Activated T-cell treated with anti-CD3 and anti-CD28 coated beads, Interleukin-2, amount 50 U/mL, for 24 hours (primary cell): ENCODE measurements at regions not wholly inside any gene's neighbourhood (a gene's known extent, or its start where the extent isn't known, plus 50 kb on each side); places are given as distances from the start of the nearest gene placed in this dataset.
"Not testable (repeated sequence)": the region's sequence is repeated elsewhere in the genome, so short reads cannot be mapped to it uniquely, and the experiment has no call there.

Experiments used
- DNase-seq: peaks from one replicate; pipeline ENCODE4 v3.0.0-alpha.2; 2020
- H3K27ac Mint-ChIP-seq: 2 replicates; pipeline ENCODE4 v1.8.0; 2020; ENCODE audit warnings: mild to moderate bottlenecking, mixed read lengths
- H3K27me3 Mint-ChIP-seq: 2 replicates; pipeline ENCODE4 v1.8.0; 2020; ENCODE audit warnings: mixed read lengths
- H3K36me3 Mint-ChIP-seq: 2 replicates; pipeline ENCODE4 v1.8.0; 2020; ENCODE audit warnings: low read depth, mixed read lengths
- H3K4me1 Mint-ChIP-seq: 2 replicates; pipeline ENCODE4 v1.8.0; 2020; ENCODE audit warnings: low read depth, mixed read lengths
- H3K4me3 Mint-ChIP-seq: 2 replicates; pipeline ENCODE4 v1.8.0; 2020; ENCODE audit warnings: mild to moderate bottlenecking, moderate library complexity, mixed read lengths
- H3K9me3 Mint-ChIP-seq: 2 replicates; pipeline ENCODE4 v1.8.0; 2020; ENCODE audit warnings: mixed read lengths

DNA sequence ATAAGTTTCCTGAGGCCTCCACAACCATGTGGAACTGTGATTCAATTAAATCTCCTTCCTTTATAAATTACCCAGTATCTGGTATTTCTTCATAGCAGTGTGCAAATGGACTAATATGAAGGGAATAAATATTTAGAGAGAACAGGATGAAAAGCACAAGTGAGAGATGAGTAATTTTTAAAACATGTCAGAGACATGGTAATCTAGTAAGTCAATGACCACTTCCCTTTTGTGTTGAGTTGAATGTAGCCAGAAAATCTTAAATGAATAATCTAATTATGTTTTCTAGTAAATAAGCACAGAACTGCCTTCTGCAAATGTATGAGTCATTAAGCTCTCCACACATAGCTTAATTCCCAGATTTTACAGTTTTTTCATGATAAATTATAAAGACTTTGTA is 524.1 kb upstream of the SLITRK5 start:
- no peaks in the 10 kb centered on the region for H3K4me1 Mint-ChIP-seq
- no peak for DNase-seq
- no peaks in the 10 kb centered on the region for H3K27me3 Mint-ChIP-seq
- H3K4me3 Mint-ChIP-seq, result no peak overlapping the region
- peaks cover 4% of the 10 kb centered on the region for H3K9me3 Mint-ChIP-seq
- H3K27ac Mint-ChIP-seq, result no peak overlapping the region
- H3K36me3 Mint-ChIP-seq, result no peaks in the 10 kb centered on the region

DNA sequence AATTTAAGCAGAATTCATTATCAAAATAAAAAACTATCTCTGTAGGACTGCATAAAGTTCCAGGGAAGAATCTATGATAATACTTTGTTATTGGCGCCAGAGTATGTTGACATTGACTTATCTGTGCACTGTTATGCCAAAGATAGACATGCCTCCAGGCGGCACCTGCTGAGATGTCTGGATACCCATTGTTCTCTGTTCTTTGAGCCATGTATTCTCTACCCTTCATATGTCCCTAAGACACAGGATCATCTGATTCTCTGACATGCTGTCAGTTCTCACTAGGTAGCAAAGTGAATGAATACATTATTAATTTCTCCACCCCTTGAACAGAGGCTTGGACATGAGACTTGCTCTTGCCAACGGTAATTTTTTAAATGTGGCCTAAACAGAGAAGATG is 517.8 kb upstream of the SLITRK5 start:
- Mint-ChIP-seq H3K4me1 (no peaks in the 10 kb centered on the region), H3K27me3 (no peaks in the 10 kb centered on the region), H3K36me3 (no peaks in the 10 kb centered on the region), H3K9me3 (no peaks in the 10 kb centered on the region), H3K27ac (no peak overlapping the region), H3K4me3 (no peak overlapping the region)
- DNase-seq, result no peak

DNA sequence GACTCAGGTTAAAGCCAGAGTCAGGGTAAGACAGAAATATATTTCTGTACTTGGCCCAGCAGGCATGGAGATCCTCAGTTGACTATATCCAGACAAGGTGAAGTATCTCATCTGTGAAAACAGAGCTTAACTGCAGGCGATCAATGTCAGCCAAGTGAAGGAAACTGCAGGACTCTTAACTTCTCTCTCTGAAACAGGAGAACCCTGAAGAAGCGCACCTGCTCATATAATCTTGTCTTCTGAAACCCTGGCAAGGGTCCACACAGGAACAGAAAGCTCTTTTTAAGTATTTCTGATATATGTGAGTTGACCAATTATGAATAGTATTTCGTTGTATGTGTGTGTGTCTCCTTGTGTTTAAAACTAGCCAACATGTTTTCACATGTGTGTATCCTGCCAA is 504.8 kb upstream of the SLITRK5 start:
- H3K9me3 Mint-ChIP-seq, result peaks cover 12% of the 10 kb centered on the region
- no peak overlapping the region for H3K4me3 Mint-ChIP-seq
- H3K36me3 Mint-ChIP-seq, result no peaks in the 10 kb centered on the region
- no peaks in the 10 kb centered on the region for H3K4me1 Mint-ChIP-seq
- no peak for DNase-seq
- no peak overlapping the region for H3K27ac Mint-ChIP-seq
- no peaks in the 10 kb centered on the region for H3K27me3 Mint-ChIP-seq

DNA sequence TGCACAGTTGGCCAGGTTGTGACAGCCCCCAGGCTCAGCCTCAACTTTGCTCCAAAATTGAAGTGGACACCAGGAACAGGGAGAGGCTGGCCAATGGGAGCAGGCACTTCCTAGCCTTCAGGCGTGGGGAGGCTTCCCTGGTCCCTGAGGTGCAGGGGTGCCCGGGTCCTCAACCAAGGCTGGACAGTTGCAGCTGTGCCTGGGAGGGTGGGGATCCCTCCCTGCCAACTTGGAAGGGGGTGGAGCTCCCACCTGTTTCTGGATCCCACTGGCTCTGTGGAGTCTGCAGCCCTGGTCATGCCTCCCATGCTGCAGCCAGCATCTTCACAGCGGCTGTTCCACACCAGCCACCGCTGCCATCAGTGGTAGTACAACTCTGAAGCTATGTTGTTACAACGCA is 502.8 kb upstream of the SLITRK5 start:
- Mint-ChIP-seq H3K9me3 (peaks cover 10% of the 10 kb centered on the region), H3K36me3 (no peaks in the 10 kb centered on the region), H3K27me3 (no peaks in the 10 kb centered on the region), H3K27ac (no peak overlapping the region), H3K4me3 (no peak overlapping the region), H3K4me1 (no peaks in the 10 kb centered on the region)
- no peak for DNase-seq

DNA sequence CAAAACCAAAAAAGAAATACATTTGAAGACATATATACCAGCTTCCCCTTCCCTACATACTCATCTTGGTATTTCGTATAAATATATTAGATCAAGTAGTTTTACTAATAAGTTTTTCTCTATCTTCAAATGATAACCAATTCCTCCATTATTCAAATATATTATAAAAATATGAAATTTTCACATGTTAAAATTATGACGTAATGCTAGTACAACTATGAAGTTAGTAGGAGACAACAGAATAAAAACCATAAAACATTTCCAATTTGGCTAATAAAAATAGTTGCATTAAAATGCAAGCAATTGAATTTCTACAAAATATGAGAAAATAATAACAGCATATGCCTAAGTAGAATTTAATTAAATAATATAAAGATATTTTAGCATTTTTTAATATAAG is 501.8 kb upstream of the SLITRK5 start:
- Mint-ChIP-seq H3K27ac (no peak overlapping the region), H3K36me3 (no peaks in the 10 kb centered on the region), H3K4me1 (no peaks in the 10 kb centered on the region), H3K4me3 (no peak overlapping the region), H3K27me3 (no peaks in the 10 kb centered on the region), H3K9me3 (peaks cover 10% of the 10 kb centered on the region)
- no peak for DNase-seq

DNA sequence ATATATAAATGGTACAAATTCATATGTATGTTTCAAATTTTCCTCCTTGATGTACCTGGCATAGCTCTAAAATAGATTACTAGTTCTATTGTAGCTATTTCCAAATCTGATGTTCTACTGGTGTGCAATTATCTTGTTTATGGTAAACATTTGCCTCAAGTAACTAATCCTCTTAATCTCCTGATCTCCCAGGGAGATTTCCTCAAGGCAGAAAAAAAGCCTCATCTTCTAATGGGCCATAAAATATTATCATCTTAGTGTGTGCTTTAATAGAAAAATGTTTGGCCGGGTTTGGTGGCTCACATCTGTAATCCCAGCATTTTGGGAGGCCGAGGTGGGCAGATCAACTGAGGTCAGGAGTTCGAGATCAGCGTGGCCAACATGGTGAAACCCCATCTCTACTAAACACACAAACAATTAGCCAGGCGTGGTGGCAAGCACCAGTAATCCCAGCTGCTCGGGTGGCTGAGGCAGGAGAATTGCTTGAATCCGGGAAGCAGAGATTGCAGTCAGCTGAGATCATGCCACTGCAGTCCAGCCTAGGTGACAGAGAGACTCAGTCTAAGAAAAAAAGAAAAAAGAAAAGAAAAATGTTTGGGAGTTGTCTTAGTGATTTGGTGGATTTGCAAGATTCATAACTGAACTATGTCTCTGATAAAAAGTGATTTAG is 498.9 kb upstream of the SLITRK5 start:
- no peak overlapping the region for H3K4me3 Mint-ChIP-seq
- DNase-seq, result no peak
- no peaks in the 10 kb centered on the region for H3K27me3 Mint-ChIP-seq
- H3K9me3 Mint-ChIP-seq, result peaks cover 7% of the 10 kb centered on the region
- H3K27ac Mint-ChIP-seq, result no peak overlapping the region
- H3K4me1 Mint-ChIP-seq, result no peaks in the 10 kb centered on the region
- no peaks in the 10 kb centered on the region for H3K36me3 Mint-ChIP-seq

DNA sequence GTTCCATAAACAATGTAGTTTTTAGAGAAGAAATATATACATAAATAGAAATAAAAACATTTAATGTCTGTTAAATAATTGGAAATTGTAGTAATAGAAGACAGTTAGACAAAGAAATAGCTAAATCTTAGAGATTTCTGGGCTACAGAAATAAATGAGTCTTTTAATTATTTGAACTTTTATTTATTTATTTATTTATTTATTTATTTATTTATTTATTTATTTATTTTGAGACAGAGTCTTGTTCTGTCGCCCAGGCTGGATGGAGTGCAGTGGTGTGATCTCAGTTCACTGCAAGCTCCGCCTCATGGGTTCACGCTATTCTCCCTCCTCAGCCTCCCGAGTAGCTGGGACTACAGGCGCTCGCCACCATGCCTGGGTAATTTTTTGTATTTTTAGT is 486.0 kb upstream of the SLITRK5 start:
- H3K27ac Mint-ChIP-seq, H3K4me3 Mint-ChIP-seq, DNase-seq, H3K36me3 Mint-ChIP-seq, H3K27me3 Mint-ChIP-seq, H3K9me3 Mint-ChIP-seq, H3K4me1 Mint-ChIP-seq: not testable (repeated sequence)

DNA sequence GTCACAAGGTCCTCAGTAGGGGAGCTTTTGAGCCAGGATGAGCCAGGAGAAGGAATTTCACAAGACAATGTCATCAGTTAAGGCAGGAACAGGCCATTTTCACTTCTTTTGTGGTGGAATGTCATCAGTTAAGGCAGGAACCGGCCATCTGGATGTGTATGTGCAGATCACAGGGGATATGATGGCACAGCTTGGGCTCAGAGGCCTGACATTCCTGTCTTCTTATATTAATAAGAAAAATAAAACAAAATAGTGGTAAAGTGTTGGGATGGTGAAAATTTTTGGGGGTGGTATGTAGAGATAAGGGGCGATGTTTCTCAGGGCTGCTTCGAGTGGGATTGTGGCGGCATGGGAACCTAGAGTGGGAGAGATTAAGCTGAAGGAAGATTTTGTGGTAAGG is 484.5 kb upstream of the SLITRK5 start:
- H3K4me1 Mint-ChIP-seq, H3K36me3 Mint-ChIP-seq, H3K27me3 Mint-ChIP-seq, DNase-seq, H3K9me3 Mint-ChIP-seq, H3K27ac Mint-ChIP-seq, H3K4me3 Mint-ChIP-seq: not testable (repeated sequence)

DNA sequence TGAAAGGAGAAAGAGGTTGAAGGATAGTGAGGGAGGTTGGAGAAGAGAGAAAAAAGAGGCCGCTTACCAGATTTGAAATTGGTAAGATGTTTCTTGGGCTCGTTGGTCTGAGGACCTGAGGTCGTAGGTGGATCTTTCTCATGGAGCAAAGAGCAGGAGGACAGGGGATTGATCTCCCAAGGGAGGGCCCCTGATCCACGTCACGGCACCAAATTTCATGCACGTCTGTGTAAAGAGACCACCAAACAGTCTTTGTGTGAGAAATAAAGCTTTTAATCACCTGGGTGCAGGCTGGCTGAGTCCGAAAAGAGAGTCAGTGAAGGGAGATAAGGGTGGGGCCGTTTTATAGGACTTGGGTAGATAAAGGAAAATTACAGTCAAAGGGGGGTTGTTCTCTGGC is 479.7 kb upstream of the SLITRK5 start:
- H3K4me1 Mint-ChIP-seq, H3K4me3 Mint-ChIP-seq, H3K27me3 Mint-ChIP-seq, H3K9me3 Mint-ChIP-seq, H3K27ac Mint-ChIP-seq, DNase-seq, H3K36me3 Mint-ChIP-seq: not testable (repeated sequence)

DNA sequence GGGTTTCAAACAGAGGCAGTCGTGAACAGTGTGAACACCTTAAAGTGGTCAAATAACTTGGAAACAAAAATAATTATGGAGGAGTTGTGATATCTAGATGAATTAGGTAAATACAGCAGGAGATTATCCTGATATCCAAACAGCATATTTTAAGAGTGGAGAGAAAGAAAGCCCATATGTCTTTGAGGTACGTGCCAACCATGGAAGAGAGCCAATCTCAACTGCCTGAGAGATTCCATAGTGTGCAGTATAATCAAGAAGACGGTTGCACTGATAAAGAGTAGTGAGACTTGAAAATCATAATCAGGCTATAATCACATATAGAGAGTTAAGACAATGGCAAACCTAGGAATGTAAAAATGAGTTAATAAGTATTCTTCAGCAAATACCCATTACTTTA is 472.8 kb upstream of the SLITRK5 start:
- DNase-seq, result no peak
- Mint-ChIP-seq H3K27ac (no peak overlapping the region), H3K36me3 (no peaks in the 10 kb centered on the region), H3K4me1 (no peaks in the 10 kb centered on the region), H3K4me3 (no peak overlapping the region), H3K9me3 (no peaks in the 10 kb centered on the region), H3K27me3 (no peaks in the 10 kb centered on the region)

DNA sequence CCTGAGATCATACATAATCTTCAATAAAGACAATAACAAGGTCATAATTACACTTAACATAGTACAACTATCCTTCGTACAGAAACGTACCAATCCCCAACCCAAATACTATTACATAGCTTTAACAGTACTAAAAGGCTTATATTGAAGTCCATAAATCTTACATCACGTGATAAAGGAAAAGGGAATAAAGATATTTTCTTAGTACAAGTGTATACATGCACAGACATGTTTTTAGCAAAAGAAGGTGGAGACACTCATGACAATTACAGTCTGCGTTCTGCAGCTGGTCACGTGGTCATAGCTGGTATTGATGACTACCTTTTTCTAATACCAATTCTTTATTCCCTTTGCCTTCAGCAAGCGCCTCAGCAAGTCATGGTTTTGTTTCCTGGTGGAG is 464.5 kb upstream of the SLITRK5 start:
- no peaks in the 10 kb centered on the region for H3K4me1 Mint-ChIP-seq
- H3K27me3 Mint-ChIP-seq, result no peaks in the 10 kb centered on the region
- H3K4me3 Mint-ChIP-seq, result no peak overlapping the region
- H3K36me3 Mint-ChIP-seq, result no peaks in the 10 kb centered on the region
- H3K9me3 Mint-ChIP-seq, result no peaks in the 10 kb centered on the region
- no peak for DNase-seq
- no peak overlapping the region for H3K27ac Mint-ChIP-seq

DNA sequence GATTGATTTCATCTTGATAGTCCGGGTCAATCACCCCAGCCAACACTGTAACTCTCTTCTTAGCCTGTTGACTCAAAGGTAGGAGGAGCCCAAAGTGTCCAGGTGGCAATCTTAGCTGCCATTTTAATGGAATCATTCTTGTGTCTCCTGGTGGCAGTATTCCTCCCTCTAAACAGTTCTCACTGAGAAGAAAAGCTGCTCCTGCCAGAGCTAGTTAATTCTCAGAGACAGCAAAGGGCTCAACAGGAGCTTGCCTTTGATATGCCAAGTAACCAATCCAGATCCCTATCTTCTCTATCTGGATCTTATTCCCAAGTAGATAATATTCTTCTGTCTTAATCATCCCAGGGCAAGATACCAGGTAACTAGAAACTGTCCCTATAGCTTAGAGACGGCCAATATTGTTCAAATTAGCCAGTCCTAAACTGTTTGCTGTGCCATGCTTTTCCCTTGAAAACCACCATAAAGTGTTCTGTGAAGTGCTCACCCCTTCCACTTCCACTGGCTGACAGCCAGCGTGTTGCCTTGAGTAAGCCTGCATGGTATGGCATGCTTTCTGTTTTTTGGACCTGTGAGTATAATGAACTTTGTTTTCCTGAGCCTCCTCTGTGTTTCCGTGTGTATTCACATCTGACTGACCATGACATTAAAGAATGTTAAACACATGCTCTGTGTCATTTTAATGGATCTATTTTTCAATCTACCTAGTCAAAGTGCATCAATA is 463.7 kb upstream of the SLITRK5 start:
- H3K36me3 Mint-ChIP-seq, result no peaks in the 10 kb centered on the region

DNA sequence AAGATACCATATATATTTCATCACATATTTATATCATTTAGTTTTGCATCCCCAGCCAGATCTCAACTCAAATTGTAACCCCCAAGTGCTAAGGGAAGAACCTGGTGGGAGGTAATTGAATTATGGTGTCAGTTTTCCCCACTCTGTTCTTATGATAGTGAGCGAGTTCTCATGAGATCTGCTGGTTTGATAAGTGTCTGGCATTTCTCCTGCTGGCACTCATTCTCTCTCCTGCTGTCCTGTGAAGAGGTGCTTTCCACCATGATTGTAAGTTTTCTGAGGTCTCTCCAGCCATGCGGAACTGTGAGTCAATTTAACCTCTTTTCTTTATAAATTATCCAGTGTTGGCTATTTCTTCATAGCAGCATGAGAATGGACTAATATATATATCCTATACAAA is 462.5 kb upstream of the SLITRK5 start:
- H3K4me3 Mint-ChIP-seq, result no peak overlapping the region
- no peaks in the 10 kb centered on the region for H3K36me3 Mint-ChIP-seq
- no peak overlapping the region for H3K27ac Mint-ChIP-seq
- no peaks in the 10 kb centered on the region for H3K9me3 Mint-ChIP-seq
- DNase-seq, result no peak
- H3K4me1 Mint-ChIP-seq, result no peaks in the 10 kb centered on the region
- H3K27me3 Mint-ChIP-seq, result no peaks in the 10 kb centered on the region

More for the DNA sequence above, 463.7 kb upstream of the SLITRK5 start:
- Mint-ChIP-seq H3K27me3 (no peaks in the 10 kb centered on the region), H3K4me1 (no peaks in the 10 kb centered on the region), H3K4me3 (no peak overlapping the region), H3K9me3 (no peaks in the 10 kb centered on the region), H3K27ac (no peak overlapping the region)
- DNase-seq, result no peak

DNA sequence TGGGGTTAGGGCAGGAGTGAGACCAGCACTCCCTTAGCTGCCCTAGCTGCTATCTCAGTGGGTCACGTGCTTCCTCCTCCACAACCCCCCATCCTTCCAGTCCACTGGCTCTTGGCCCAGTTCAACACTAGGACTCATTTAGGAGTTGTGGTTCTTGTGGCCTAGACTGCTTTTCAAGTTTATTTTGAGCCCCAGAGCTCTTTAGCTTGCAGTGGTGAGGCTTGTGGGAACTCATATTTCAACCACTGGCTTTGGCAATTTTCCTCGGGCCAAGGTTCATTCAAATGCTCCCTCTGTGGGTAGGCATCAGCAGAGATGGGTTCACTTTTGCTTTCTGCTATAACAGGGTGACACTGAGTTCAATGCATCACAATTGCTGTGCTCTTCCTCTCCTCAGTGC is 436.2 kb upstream of the SLITRK5 start:
- Mint-ChIP-seq H3K27me3 (no peaks in the 10 kb centered on the region), H3K4me3 (no peak overlapping the region), H3K36me3 (no peaks in the 10 kb centered on the region), H3K9me3 (peaks cover 6% of the 10 kb centered on the region), H3K4me1 (no peaks in the 10 kb centered on the region), H3K27ac (no peak overlapping the region)
- DNase-seq, result no peak

DNA sequence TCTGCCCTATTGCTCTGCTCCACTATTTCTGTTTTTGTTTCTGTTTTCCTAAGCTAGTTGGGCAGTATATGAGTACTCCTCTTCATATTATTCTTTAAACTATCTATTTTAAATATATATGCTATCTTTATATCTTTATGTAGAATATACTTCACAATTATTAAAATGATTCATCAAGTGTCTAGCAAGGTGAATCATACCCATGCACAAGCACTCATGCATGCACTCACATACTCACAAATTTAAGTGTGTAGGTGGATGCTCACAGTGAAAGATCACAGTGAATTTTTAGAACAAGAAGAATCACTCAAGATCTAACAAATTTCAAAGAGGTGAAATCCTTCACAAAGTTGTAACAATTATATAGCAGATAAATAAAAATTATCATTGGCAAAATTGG is 435.6 kb upstream of the SLITRK5 start:
- Mint-ChIP-seq H3K9me3 (peaks cover 6% of the 10 kb centered on the region), H3K27ac (no peak overlapping the region), H3K27me3 (no peaks in the 10 kb centered on the region)

More for the DNA sequence above, 435.6 kb upstream of the SLITRK5 start:
- no peak overlapping the region for H3K4me3 Mint-ChIP-seq
- DNase-seq, result no peak
- no peaks in the 10 kb centered on the region for H3K4me1 Mint-ChIP-seq
- no peaks in the 10 kb centered on the region for H3K36me3 Mint-ChIP-seq
